HG02588 (cell line): ENCODE measurements at regions not wholly inside any gene's neighbourhood (a gene's known extent, or its start where the extent isn't known, plus 50 kb on each side); places are given as distances from the start of the nearest gene placed in this dataset.
"Not testable (repeated sequence)": the region's sequence is repeated elsewhere in the genome, so short reads cannot be mapped to it uniquely, and the experiment has no call there.

Experiments used
- ATAC-seq: cut with Tn5 transposase; IDR thresholded peaks from one replicate; pipeline ENCODE4 v1.9.1; 2021; ENCODE audit warnings: mild to moderate bottlenecking, moderate library complexity; ENCODE audit not compliant: unreplicated experiment

GRCh38 chr2:52097071-52097470, 1065.1 kb upstream of the NRXN1 start:
- no peak for ATAC-seq

GRCh38 chr2:52084759-52085158, 1052.8 kb upstream of the NRXN1 start:
- ATAC-seq, result no peak

- ATAC-seq, result no peak
Observed at GRCh38 chr2:52083214-52083613, 1051.3 kb upstream of the NRXN1 start.

GRCh38 chr2:52082646-52083045, 1050.7 kb upstream of the NRXN1 start:
- ATAC-seq, result no peak

GRCh38 chr2:52079602-52080001, 1047.7 kb upstream of the NRXN1 start:
- no peak for ATAC-seq

GRCh38 chr2:52077159-52077558, 1045.2 kb upstream of the NRXN1 start:
- no peak for ATAC-seq

- no peak for ATAC-seq
Observed at GRCh38 chr2:52074130-52074719, 1042.3 kb upstream of the NRXN1 start.

GRCh38 chr2:52072949-52073348, 1041.0 kb upstream of the NRXN1 start:
- ATAC-seq, result no peak

- ATAC-seq, result no peak
Observed at GRCh38 chr2:52070665-52071064, 1038.7 kb upstream of the NRXN1 start.

GRCh38 chr2:52064234-52064633, 1032.3 kb upstream of the NRXN1 start:
- no peak for ATAC-seq

- ATAC-seq, result no peak
Observed at GRCh38 chr2:52054824-52055223, 1022.9 kb upstream of the NRXN1 start.

GRCh38 chr2:52036853-52037252, 1004.9 kb upstream of the NRXN1 start:
- ATAC-seq, result no peak

- no peak for ATAC-seq
Observed at GRCh38 chr2:52036024-52036423, 1004.1 kb upstream of the NRXN1 start.

- no peak for ATAC-seq
Observed at GRCh38 chr2:52035391-52035790, 1003.5 kb upstream of the NRXN1 start.

GRCh38 chr2:52034706-52035105, 1002.8 kb upstream of the NRXN1 start:
- no peak for ATAC-seq

GRCh38 chr2:52022006-52022405, 990.1 kb upstream of the NRXN1 start:
- no peak for ATAC-seq

- no peak for ATAC-seq
Observed at GRCh38 chr2:52017646-52018235, 985.8 kb upstream of the NRXN1 start.

- not testable (repeated sequence) for ATAC-seq
Observed at GRCh38 chr2:52006821-52007366, 975.0 kb upstream of the NRXN1 start.

GRCh38 chr2:52000151-52000855, 968.4 kb upstream of the NRXN1 start:
- ATAC-seq, result no peak

GRCh38 chr2:51998890-51999289, 967.0 kb upstream of the NRXN1 start:
- ATAC-seq, result no peak

- no peak for ATAC-seq
Observed at GRCh38 chr2:51997571-51997970, 965.6 kb upstream of the NRXN1 start.

- no peak for ATAC-seq
Observed at GRCh38 chr2:51995293-51995692, 963.4 kb upstream of the NRXN1 start.
